ENCODE measurements at regions not wholly inside any gene's neighbourhood (a gene's known extent, or its start where the extent isn't known, plus 50 kb on each side); places are given as distances from the start of the nearest gene placed in this dataset.

DNA sequence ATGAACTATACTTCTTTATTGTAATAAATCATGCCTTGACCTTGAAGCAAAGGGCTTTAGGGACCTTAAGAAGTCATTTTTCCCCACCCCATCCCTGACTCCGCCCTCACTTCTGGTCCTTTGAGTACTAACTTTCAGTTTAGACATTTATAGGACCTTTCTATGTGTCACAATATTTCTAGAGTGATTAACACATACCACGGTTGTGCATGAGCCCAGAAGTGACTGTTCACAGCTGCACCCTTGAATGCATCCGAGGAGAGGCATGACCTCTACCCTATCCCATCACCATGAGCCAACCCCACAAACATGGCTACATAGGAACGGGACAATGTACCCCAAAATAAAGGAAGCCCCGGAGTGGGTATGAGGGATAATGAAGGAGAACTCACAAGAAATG, 160.3 kb downstream of the HSD17B3 start:
- H3K9me3 ChIP-seq (ENCODE audit: control insufficient read depth, low read depth, low read length), result no peaks in the 10 kb centered on the region
- FAIRE-seq, result no peak
- H3K4me1 ChIP-seq (ENCODE audit: control insufficient read depth, extremely low read depth, insufficient read depth, low read length), result no peaks in the 10 kb centered on the region
- H3K4me3 ChIP-seq (ENCODE audit: control insufficient read depth in 2 of 3, extremely low read depth in 1 of 3, insufficient read depth in 2 of 3, low read depth in 1 of 3, low read length in 3 of 3), result no peak overlapping the region
- dilution Hi-C loops (cut with MboI; ENCODE audit: extremely low pct_ligation_motif_present, low sequenced_read_pairs), result no loop called here
- H3K27me3 ChIP-seq (ENCODE audit: control insufficient read depth, extremely low read depth, insufficient read depth, low read length), result peaks cover 17% of the 10 kb centered on the region
- H3K79me2 ChIP-seq (ENCODE audit: control insufficient read depth, insufficient read depth, low read length), result no peaks in the 10 kb centered on the region
- H3K4me2 ChIP-seq (ENCODE audit: control insufficient read depth, extremely low read depth, insufficient read depth, low read depth, low read length), result no peak overlapping the region
- H4K20me1 ChIP-seq (ENCODE audit: control insufficient read depth, extremely low read depth, insufficient read depth, low read length), result no peaks in the 10 kb centered on the region
- H3K36me3 ChIP-seq (ENCODE audit: control insufficient read depth in 2 of 2, extremely low read depth in 1 of 2, insufficient read depth in 2 of 2, low read length in 2 of 2), result no peaks in the 10 kb centered on the region
- no peak for DNase-seq (ENCODE audit: low read depth, low spot score)
- H3K27ac ChIP-seq (ENCODE audit: control insufficient read depth, insufficient read depth, low read length), result no peak overlapping the region
- no peak overlapping the region for H3K9ac ChIP-seq (ENCODE audit: control insufficient read depth, extremely low read depth, insufficient read depth, low read length)
- no peaks in the 10 kb centered on the region for H3K9me1 ChIP-seq (ENCODE audit: control insufficient read depth, extremely low read depth, insufficient read depth, low read length)
- TF ChIP-seq EZH2 (IDR thresholded peaks at IDR 0.05; ENCODE audit: low read length), result no peak
- TF ChIP-seq, protein P1, sequence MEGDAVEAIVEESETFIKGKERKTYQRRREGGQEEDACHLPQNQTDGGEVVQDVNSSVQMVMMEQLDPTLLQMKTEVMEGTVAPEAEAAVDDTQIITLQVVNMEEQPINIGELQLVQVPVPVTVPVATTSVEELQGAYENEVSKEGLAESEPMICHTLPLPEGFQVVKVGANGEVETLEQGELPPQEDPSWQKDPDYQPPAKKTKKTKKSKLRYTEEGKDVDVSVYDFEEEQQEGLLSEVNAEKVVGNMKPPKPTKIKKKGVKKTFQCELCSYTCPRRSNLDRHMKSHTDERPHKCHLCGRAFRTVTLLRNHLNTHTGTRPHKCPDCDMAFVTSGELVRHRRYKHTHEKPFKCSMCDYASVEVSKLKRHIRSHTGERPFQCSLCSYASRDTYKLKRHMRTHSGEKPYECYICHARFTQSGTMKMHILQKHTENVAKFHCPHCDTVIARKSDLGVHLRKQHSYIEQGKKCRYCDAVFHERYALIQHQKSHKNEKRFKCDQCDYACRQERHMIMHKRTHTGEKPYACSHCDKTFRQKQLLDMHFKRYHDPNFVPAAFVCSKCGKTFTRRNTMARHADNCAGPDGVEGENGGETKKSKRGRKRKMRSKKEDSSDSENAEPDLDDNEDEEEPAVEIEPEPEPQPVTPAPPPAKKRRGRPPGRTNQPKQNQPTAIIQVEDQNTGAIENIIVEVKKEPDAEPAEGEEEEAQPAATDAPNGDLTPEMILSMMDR (optimal IDR thresholded peaks at IDR 0.05 in 1 of 3, IDR thresholded peaks at IDR 0.05 in 1 of 3, conservative IDR thresholded peaks at IDR 0.05 in 1 of 3; ENCODE audit: extremely low read depth in 1 of 3, insufficient read depth in 2 of 3, low read length in 3 of 3), result no peak
- H2AFZ ChIP-seq (ENCODE audit: control insufficient read depth, low read length), result no peak overlapping the region

DNA sequence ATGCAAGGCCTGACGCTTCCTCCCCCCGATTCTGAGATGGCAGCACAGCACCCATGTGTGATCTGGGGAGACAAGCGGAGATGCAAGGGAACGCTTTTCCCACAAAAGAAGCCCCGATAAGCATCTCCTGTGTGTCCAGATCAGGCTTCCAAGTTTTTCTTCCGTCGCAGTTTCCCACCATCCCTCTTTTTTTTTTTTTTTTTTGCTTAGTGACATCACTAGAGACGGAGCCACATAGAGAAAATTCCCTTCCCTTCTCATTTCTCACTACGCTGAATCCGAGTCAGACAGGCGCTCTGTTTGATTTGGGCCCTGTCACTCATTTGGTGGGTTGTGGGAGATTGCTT, 160.9 kb downstream of the HSD17B3 start:
- FAIRE-seq (no peak), DNase-seq (ENCODE audit: low read depth, low spot score) (no peak)
- Histone ChIP-seq H3K4me1 (ENCODE audit: control insufficient read depth, extremely low read depth, insufficient read depth, low read length) (no peaks in the 10 kb centered on the region), H3K9me1 (ENCODE audit: control insufficient read depth, extremely low read depth, insufficient read depth, low read length) (no peaks in the 10 kb centered on the region), H3K9me3 (ENCODE audit: control insufficient read depth, low read depth, low read length) (no peaks in the 10 kb centered on the region), H3K36me3 (ENCODE audit: control insufficient read depth in 2 of 2, extremely low read depth in 1 of 2, insufficient read depth in 2 of 2, low read length in 2 of 2) (no peaks in the 10 kb centered on the region), H3K27ac (ENCODE audit: control insufficient read depth, insufficient read depth, low read length) (no peak overlapping the region), H3K27me3 (ENCODE audit: control insufficient read depth, extremely low read depth, insufficient read depth, low read length) (peaks cover 17% of the 10 kb centered on the region), H3K4me2 (ENCODE audit: control insufficient read depth, extremely low read depth, insufficient read depth, low read depth, low read length) (no peak overlapping the region), H4K20me1 (ENCODE audit: control insufficient read depth, extremely low read depth, insufficient read depth, low read length) (no peaks in the 10 kb centered on the region), H3K4me3 (ENCODE audit: control insufficient read depth in 2 of 3, extremely low read depth in 1 of 3, insufficient read depth in 2 of 3, low read depth in 1 of 3, low read length in 3 of 3) (no peak overlapping the region), H3K79me2 (ENCODE audit: control insufficient read depth, insufficient read depth, low read length) (no peaks in the 10 kb centered on the region), H3K9ac (ENCODE audit: control insufficient read depth, extremely low read depth, insufficient read depth, low read length) (no peak overlapping the region), H2AFZ (ENCODE audit: control insufficient read depth, low read length) (no peak overlapping the region)
- dilution Hi-C loops (cut with MboI; ENCODE audit: extremely low pct_ligation_motif_present, low sequenced_read_pairs), result no loop called here
- TF ChIP-seq, protein P1 (optimal IDR thresholded peaks at IDR 0.05 in 1 of 3, IDR thresholded peaks at IDR 0.05 in 1 of 3, conservative IDR thresholded peaks at IDR 0.05 in 1 of 3; ENCODE audit: extremely low read depth in 1 of 3, insufficient read depth in 2 of 3, low read length in 3 of 3), result no peak
- no peak for TF ChIP-seq EZH2 (IDR thresholded peaks at IDR 0.05; ENCODE audit: low read length)

Data from keratinocyte (primary cell).